HepG2 (cell line): ENCODE measurements at regions not wholly inside any gene's neighbourhood (a gene's known extent, or its start where the extent isn't known, plus 50 kb on each side); places are given as distances from the start of the nearest gene placed in this dataset.

Source experiments
- BHLHE40 ChIP-seq: IDR thresholded peaks from 2 replicates; pipeline ENCODE4 v1.6.1; 2011; ENCODE audit warnings: low read length, improper control_type of control experiment
- DR1 ChIP-seq: sonication (generic); formaldehyde crosslinking; IDR thresholded peaks from 2 replicates; pipeline ENCODE4 v1.8.0; 2021; ENCODE audit warnings: mild to moderate bottlenecking, missing genetic modification reagents, inconsistent platforms
- NR2F1 ChIP-seq, 2 experiments: fragments of 450-650 bp in 1 of 2; formaldehyde crosslinking in 1 of 2; IDR thresholded peaks; 2 replicates each; pipeline versions ENCODE4 v1.5.0 to v1.6.1; 2016 to 2020; ENCODE audit warnings: mild to moderate bottlenecking in 1 of 2, missing compliant biosample characterization in 1 of 2, missing genetic modification reagents in 1 of 2, moderate library complexity in 1 of 2
- TCF12 ChIP-seq, 2 experiments: fragments of 450-650 bp in 1 of 2; sonication (generic) in 1 of 2; formaldehyde crosslinking in 1 of 2; IDR thresholded peaks; 2 replicates each; pipeline versions ENCODE4 v1.6.1 to v1.8.0; 2017 to 2022; ENCODE audit warnings: antibody characterized with exemption in 1 of 2, mild to moderate bottlenecking in 1 of 2, missing genetic modification reagents in 1 of 2, moderate library complexity in 1 of 2
- ZNF543 ChIP-seq: sonication (generic); formaldehyde crosslinking; IDR thresholded peaks from 2 replicates; pipeline ENCODE4 v1.4.0; 2020; ENCODE audit warnings: mild to moderate bottlenecking, missing genetic modification reagents
- ZNF674 ChIP-seq: sonication (generic); formaldehyde crosslinking; IDR thresholded peaks from 2 replicates; pipeline ENCODE4 v1.5.0; 2020; ENCODE audit warnings: low read depth, mild to moderate bottlenecking, missing genetic modification reagents
- TF ChIP-seq, protein P1 (sequence below): sonication (generic); formaldehyde crosslinking; IDR thresholded peaks from 2 replicates; pipeline ENCODE4 v1.5.0; 2020; ENCODE audit warnings: mild to moderate bottlenecking, missing genetic modification reagents, moderate library complexity

DNA sequence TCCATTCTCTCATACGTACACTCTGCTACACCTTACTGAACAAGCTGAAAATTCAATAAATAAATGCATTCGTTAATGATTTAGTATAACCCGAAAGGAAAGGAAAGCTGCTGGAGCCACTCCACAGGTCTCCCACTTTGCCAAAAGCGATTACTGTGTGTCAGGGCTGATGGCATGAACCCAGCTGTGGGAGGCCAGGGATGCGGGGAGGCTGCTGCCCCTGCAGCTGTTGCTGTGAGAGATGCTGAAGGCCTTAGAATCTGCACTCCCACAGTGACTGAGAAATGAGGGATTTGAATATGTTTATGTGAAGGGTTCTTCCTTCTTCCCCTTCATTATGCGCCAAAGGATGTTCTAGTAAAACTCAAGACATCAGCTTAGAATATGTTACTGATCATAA lies 58.7 kb upstream of the NBEA start:
- TF ChIP-seq BHLHE40 = no peak
- TF ChIP-seq, protein P1, sequence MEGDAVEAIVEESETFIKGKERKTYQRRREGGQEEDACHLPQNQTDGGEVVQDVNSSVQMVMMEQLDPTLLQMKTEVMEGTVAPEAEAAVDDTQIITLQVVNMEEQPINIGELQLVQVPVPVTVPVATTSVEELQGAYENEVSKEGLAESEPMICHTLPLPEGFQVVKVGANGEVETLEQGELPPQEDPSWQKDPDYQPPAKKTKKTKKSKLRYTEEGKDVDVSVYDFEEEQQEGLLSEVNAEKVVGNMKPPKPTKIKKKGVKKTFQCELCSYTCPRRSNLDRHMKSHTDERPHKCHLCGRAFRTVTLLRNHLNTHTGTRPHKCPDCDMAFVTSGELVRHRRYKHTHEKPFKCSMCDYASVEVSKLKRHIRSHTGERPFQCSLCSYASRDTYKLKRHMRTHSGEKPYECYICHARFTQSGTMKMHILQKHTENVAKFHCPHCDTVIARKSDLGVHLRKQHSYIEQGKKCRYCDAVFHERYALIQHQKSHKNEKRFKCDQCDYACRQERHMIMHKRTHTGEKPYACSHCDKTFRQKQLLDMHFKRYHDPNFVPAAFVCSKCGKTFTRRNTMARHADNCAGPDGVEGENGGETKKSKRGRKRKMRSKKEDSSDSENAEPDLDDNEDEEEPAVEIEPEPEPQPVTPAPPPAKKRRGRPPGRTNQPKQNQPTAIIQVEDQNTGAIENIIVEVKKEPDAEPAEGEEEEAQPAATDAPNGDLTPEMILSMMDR (CRISPR knock-in tag) = no peak
- no peak for TF ChIP-seq ZNF543 (CRISPR knock-in tag)
- TF ChIP-seq TCF12 (IDR thresholded peaks at IDR 0.05) = no peak
- no peak for TF ChIP-seq TCF12 (CRISPR knock-in tag; IDR thresholded peaks at IDR 0.05)
- TF ChIP-seq NR2F1 (CRISPR knock-in tag; IDR thresholded peaks at IDR 0.05) = no peak
- no peak for TF ChIP-seq ZNF674 (CRISPR knock-in tag)
- TF ChIP-seq DR1 (CRISPR knock-in tag) = no peak
